K562 (cell line): ENCODE measurements at regions not wholly inside any gene's neighbourhood (a gene's known extent, or its start where the extent isn't known, plus 50 kb on each side); places are given as distances from the start of the nearest gene placed in this dataset.

ENCODE experiments used
- ARID4B ChIP-seq: sonication (generic); formaldehyde crosslinking; IDR thresholded peaks from 2 replicates; pipeline ENCODE4 v1.8.0; 2022; ENCODE audit warnings: mild to moderate bottlenecking, missing genetic modification reagents
- CSDE1 ChIP-seq, 2 experiments: fragments of 450-650 bp; IDR thresholded peaks; 2 replicates each; pipeline ENCODE4 v1.6.1; 2016; ENCODE audit warnings: mild to moderate bottlenecking in 1 of 2
- HMG20A ChIP-seq: fragments of 450-650 bp; formaldehyde crosslinking; conservative IDR thresholded peaks from 2 replicates; pipeline ENCODE4 v1.4.0; 2020; ENCODE audit warnings: mild to moderate bottlenecking, mixed read lengths
- KAT8 ChIP-seq: fragments of 450-650 bp; IDR thresholded peaks from 2 replicates; pipeline ENCODE4 v1.6.1; 2016; ENCODE audit warnings: low read depth, mild to moderate bottlenecking
- PATZ1 ChIP-seq: fragments of 250-450 bp; sonication (Bioruptor Pico); IDR thresholded peaks from 2 replicates; pipeline ENCODE4 v1.5.0; 2020; ENCODE audit warnings: mild to moderate bottlenecking, borderline replicate concordance
- RBM34 ChIP-seq: fragments of 200-400 bp; formaldehyde crosslinking; IDR thresholded peaks from 2 replicates; pipeline ENCODE4 v1.6.1; 2018; ENCODE audit warnings: low read length, borderline replicate concordance; ENCODE audit not compliant: insufficient read depth
- SNIP1 ChIP-seq: fragments of 450-650 bp; IDR thresholded peaks from 2 replicates; pipeline ENCODE4 v1.7.1; 2017; ENCODE audit warnings: low read depth, mild to moderate bottlenecking
- ZNF274 ChIP-seq: IDR thresholded peaks from 2 replicates; pipeline ENCODE4 v1.6.1; 2011; ENCODE audit warnings: low read depth, mild to moderate bottlenecking, low read length, moderate library complexity, borderline replicate concordance

GRCh38 chr5:104344809-104345208 lies 782.2 kb upstream of the NUDT12 start (continued):
- no peak for TF ChIP-seq ARID4B
- TF ChIP-seq ZNF274, result no peak
- no peak for TF ChIP-seq SNIP1
- TF ChIP-seq PATZ1 (CRISPR knock-in tag), result no peak
- TF ChIP-seq RBM34, result no peak
- TF ChIP-seq KAT8, result no peak
- no peak for TF ChIP-seq CSDE1 (IDR thresholded peaks at IDR 0.05)
- no peak for TF ChIP-seq HMG20A
- TF ChIP-seq, all 486 proteins: peak for 0
